G401 (cell line): ENCODE measurements at regions not wholly inside any gene's neighbourhood (a gene's known extent, or its start where the extent isn't known, plus 50 kb on each side); places are given as distances from the start of the nearest gene placed in this dataset.

Experiments used
- DNase-seq: peaks from one replicate; pipeline ENCODE4 v3.0.0-alpha.2; 2015; ENCODE audit warnings: low spot score
- in situ Hi-C: cut with HindIII; loops from 2 replicates; pipeline ENCODE4 v1.10.0; 2016; ENCODE audit warnings: low sequenced_read_pairs, mixed read lengths

DNA sequence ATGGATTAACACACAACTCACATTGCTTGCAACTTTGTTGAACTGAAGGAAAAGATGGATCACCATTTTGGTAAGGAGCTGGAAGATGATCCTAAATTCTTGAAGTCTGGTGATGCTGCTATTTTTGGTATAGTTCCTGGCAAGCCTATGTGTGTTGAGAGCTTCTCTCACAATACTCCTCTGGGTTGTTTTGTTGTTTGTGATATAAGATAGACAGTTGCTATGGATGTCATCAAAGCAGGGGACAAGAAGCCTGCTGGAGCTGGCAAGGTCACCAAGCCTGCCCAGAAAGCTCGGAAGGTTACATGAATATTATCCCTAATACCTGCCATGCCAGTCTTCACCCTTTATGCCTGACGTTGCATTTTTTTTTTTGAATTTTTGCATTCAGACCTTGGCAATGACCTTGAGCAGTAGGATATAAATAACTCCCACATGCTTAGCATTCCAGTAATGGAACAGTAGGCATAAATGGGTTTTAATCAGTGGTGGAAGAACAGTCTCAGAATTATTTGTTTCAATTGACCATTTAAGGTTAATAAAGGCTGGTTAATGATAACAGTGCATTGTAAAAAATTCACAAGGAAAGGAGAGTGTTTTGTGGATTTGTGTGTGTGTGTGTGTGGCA lies 129.0 kb upstream of the SEL1L start:
- no peak for DNase-seq
- in situ Hi-C loops = no loop called here

DNA sequence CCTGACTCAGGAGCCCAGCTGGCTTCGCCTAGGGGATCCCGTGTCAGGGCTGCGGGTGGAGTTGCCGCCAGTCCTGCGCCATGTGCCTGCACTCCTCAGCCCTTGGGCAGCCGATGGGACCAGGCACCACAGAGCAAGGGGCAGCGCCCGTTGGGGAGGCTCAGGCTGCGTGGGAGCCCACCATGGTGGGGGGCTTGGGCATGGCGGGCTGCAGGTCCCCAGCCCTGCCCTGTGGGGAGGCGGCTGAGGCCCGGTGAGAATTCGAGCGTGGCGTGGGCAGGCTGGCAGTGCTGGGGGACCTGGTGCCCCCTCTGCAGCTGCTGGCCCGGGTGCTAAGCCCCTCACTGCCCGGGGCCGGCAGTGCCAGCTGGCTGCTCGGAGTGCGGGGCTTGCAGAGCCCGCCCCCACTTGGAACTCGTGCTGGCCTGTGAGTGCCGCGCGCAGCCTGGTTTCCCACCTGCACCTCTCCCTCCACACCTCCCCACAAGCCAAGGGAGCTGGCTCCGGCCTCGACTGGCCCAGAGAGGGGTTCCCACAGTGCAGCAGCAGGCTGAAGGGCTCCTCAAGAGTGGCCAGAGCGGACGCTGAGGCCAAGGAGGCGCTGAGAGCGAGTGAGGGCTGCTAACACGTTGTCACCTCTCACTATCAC lies 135.1 kb upstream of the SEL1L start:
- in situ Hi-C loops = no loop called here

GRCh38 chr14:81669308-81669707 lies 135.7 kb upstream of the SEL1L start:
- in situ Hi-C loops = no loop called here
- peak; percentile 1 for DNase-seq

More for the DNA sequence above, 135.1 kb upstream of the SEL1L start:
- no peak for DNase-seq

DNA sequence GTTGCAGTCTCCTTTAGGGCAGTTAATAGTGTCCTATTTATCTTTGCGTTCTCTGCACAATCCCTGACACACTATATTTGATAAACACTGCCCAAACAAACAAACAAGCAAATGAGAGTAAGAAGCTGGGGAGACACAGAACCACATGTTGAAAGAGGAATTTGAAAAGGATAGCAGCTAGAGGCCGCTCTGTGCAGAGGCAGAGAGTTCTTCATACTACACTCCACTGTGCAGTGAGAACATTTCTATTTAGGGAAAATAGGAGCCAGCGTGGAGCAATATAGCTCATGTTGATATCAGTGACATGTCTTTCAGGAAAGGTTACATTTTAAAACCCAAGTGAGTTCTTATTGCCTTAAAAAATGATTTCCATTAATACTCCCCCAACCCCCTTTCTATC lies 140.3 kb upstream of the SEL1L start:
- in situ Hi-C loops = no loop called here
- no peak for DNase-seq

DNA sequence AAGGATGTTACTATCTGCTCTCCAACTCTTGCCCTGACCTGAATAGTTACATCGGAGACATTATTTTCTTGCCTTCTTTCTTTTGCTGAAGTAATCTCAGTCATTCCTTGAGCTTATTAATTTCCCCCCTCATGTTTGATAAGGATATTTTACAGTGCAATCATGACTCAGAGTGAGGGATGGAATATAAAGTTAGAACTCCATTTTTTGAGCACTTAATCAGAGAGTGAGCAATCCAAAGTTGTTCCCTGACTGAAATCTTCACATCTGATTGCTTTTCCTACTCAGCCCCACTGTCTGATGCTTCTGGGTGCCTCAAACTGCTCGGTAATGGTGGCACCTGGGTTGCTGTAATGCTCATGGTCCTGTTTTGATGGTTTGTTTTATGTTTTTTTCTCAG lies 142.7 kb upstream of the SEL1L start:
- DNase-seq = no peak
- in situ Hi-C loops = no loop called here

DNA sequence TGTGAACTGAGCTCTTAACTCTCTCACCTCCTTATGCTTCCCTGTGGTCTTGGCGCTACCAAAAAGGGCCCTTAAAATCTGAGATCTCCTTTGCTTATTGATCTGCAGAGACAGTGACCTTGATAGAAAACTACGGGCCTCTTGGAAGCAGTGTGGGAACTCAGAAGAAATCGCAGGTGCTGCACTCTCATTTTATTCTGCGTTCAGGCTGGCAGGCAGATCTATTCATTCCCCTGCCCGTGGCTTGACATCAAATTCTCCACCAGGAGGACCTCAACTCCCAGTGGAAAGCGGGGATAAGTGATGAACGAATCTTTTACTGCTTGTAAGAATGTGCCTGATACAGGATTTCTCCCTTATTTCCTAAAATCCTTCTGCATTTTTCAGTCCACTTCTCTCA lies 143.2 kb upstream of the SEL1L start:
- in situ Hi-C loops = no loop called here
- DNase-seq = no peak

DNA sequence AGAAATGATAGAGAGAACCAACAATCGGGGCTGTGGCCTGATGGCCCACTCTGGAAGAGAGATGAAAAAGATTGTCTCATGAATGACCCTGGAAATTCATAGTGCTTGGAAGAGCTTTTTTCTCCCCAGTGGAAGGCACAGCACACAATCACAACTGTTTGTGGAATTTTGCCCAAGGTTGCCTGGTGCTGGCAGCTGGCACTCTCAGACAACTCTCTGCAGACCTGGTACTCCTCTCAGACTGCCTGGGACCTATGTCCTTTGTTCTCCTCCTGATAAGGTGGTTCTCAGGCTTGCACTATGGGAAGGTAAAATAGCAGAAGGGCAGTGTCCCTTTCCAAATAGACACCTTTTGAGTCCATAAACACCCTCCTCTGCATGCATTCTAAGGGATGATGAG lies 144.1 kb upstream of the SEL1L start:
- in situ Hi-C loops = no loop called here
- DNase-seq = no peak

DNA sequence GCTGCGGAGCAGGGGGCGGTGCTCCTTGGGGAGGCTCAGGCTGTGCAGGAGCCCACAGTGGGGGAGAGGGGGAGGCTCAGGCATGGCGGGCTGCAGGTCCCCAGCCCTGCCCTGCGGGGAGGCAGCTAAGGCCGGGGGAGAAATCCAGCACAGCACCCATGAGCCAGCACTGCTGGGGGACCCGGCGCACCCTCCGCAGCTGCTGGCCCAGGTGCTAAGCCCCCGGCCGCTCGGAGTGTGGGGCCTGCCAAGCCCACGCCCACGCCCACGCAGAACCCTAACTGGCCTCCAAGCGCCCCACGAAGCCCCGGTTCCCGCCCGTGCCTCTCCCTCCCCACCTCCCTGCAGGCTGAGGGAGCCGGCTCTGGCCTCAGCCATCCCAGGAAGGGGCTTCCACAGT lies 145.6 kb upstream of the SEL1L start:
- in situ Hi-C loops = no loop called here
- no peak for DNase-seq

GRCh38 chr14:81681541-81681940 lies 147.9 kb upstream of the SEL1L start:
- in situ Hi-C loops = no loop called here
- no peak for DNase-seq

GRCh38 chr14:81682134-81682533 lies 148.5 kb upstream of the SEL1L start:
- no peak for DNase-seq
- in situ Hi-C loops = no loop called here

DNA sequence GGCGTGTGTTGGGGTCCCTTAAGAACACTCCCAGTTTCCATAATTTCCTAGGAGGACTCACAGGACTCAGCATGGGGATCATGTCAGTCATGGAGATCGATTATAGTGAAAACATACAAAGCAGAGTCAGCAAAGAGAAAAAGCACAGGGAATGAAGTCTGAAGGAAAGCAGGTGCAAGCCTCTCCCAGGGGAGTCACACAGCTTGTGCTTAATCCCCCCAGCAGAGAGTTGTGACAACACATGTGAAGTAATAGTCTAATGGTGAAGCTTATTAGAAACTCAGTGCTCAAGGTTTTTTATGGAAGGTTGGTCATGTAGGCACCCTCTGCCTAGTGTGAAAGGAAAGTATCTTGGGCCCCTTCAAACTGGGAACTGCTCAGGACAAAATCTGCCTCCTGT lies 149.0 kb upstream of the SEL1L start:
- in situ Hi-C loops = no loop called here

GRCh38 chr14:81684696-81685095 lies 151.0 kb upstream of the SEL1L start:
- in situ Hi-C loops = no loop called here
- DNase-seq = no peak

More for the DNA sequence above, 149.0 kb upstream of the SEL1L start:
- no peak for DNase-seq

GRCh38 chr14:81686512-81686911 lies 152.9 kb upstream of the SEL1L start:
- DNase-seq = no peak
- in situ Hi-C loops = no loop called here

- DNase-seq = no peak
- in situ Hi-C loops = no loop called here
Measured at GRCh38 chr14:81691931-81692330, 158.3 kb upstream of the SEL1L start.

GRCh38 chr14:81694419-81694818 lies 160.8 kb upstream of the SEL1L start:
- in situ Hi-C loops = no loop called here
- no peak for DNase-seq

- no peak for DNase-seq
- in situ Hi-C loops = no loop called here
Measured at GRCh38 chr14:81709681-81710080, 176.0 kb upstream of the SEL1L start.

- DNase-seq = peak; percentile 36
- in situ Hi-C loops = no loop called here
Measured at GRCh38 chr14:81710232-81710845, 176.7 kb upstream of the SEL1L start.

DNA sequence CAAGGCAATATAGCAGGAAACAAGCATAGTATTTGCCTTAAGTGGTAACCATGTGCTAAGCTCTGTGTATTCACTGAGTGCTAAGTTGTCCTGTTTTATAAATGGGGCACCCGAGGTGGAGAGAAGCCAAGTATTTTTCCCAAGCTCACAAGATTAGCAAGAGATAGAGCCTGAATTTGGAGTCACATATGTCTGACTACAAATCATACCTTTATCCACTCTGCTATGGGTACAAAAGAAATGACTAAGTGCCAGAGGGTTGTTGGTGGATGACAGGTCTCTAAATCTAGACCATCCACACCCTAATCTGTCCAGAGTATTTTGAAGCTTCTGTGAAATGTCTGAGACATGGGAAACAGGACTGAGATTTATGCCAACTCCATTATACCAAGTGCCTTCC lies 182.1 kb upstream of the SEL1L start:
- no peak for DNase-seq
- in situ Hi-C loops = no loop called here

- in situ Hi-C loops = no loop called here
- no peak for DNase-seq
Measured at GRCh38 chr14:81716953-81717352, 183.3 kb upstream of the SEL1L start.

- no peak for DNase-seq
- in situ Hi-C loops = no loop called here
Measured at GRCh38 chr14:81723956-81724355, 190.3 kb upstream of the SEL1L start.

DNA sequence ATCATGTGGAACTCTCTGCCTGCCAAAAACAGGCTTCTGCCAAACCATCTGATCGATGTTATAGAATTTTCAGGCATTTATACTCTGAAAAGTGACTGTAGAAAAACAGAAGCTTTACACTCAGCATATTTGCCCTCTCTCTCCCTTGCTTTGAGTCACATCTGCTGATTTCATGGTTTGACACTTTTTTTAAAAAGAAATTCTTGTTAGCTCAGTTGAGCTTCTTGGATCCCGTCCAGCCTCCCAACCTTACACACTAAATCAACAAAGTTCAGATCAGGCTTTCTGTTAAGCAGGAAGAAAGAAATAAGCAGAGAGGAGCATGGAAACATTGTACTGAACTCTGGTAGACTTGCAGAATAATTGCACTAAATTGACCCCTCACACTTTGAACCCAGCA lies 193.6 kb upstream of the SEL1L start:
- in situ Hi-C loops = no loop called here
- no peak for DNase-seq
